ENCODE measurements at regions not wholly inside any gene's neighbourhood (a gene's known extent, or its start where the extent isn't known, plus 50 kb on each side); places are given as distances from the start of the nearest gene placed in this dataset.

DNA sequence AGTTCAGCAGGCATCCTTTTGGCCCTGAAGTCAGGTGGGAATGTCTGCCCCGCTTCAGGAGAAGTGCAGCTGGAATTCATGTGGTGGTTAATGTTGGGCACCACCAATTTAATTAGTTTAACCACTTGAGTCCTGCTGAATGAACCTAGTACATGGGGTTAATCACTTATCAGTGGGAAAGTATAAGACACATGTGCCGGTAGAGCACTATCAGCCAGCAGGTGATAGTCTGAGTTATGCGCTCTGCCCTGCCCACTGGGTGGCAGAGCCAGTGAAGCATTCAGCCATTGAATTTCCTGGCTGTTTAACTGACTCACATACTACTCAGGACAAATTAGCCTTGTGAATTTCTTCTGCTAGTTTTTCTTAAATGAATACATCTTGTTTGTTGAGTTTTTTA lies 789.7 kb upstream of the PRR20A start:
- no peak for TF ChIP-seq EZH2 (IDR thresholded peaks at IDR 0.05; ENCODE audit: borderline replicate concordance, insufficient read depth, low read depth, low read length, poor library complexity, severe bottlenecking)
- TF ChIP-seq CTCF (IDR thresholded peaks at IDR 0.05) = no peak

Measured in B cell (primary cell).